RWPE2 (cell line): ENCODE measurements at regions not wholly inside any gene's neighbourhood (a gene's known extent, or its start where the extent isn't known, plus 50 kb on each side); places are given as distances from the start of the nearest gene placed in this dataset.

Source experiments
- ATAC-seq: fragments of 200-7000 bp; cut with Tn5 transposase; 3 replicates; pipeline ENCODE4 v1.9.1; 2021; ENCODE audit warnings: low read depth
- DNase-seq: peaks from one replicate; pipeline ENCODE4 v3.0.0-alpha.2; 2020; ENCODE audit warnings: low spot score
- H3K27ac ChIP-seq: fragments of 450-650 bp; 2 replicates; pipeline ENCODE4 v1.5.1; 2017; ENCODE audit warnings: mild to moderate bottlenecking; ENCODE audit not compliant: poor library complexity, severe bottlenecking
- H3K27me3 ChIP-seq: fragments of 250-450 bp; sonication (Bioruptor Pico); 2 replicates; pipeline ENCODE4 v1.5.1; 2021; ENCODE audit warnings: mild to moderate bottlenecking, moderate library complexity; ENCODE audit not compliant: insufficient read depth, poor library complexity, severe bottlenecking
- H3K36me3 ChIP-seq: fragments of 250-450 bp; sonication (Bioruptor Pico); 2 replicates; pipeline ENCODE4 v1.5.1; 2020; ENCODE audit warnings: low read depth, mild to moderate bottlenecking, moderate library complexity
- H3K4me1 ChIP-seq: fragments of 250-450 bp; sonication (Bioruptor Pico); 2 replicates; pipeline ENCODE4 v1.5.1; 2021; ENCODE audit warnings: mild to moderate bottlenecking, moderate library complexity; ENCODE audit not compliant: insufficient read depth, poor library complexity, severe bottlenecking
- H3K4me3 ChIP-seq: fragments of 250-450 bp; sonication (Bioruptor Pico); 2 replicates; pipeline ENCODE4 v1.5.1; 2021; ENCODE audit warnings: mild to moderate bottlenecking, moderate library complexity; ENCODE audit not compliant: severe bottlenecking
- H3K9me3 ChIP-seq: fragments of 250-450 bp; sonication (Bioruptor Pico); 2 replicates; pipeline ENCODE4 v1.5.1; 2021; ENCODE audit warnings: mild to moderate bottlenecking, moderate library complexity; ENCODE audit not compliant: severe bottlenecking
- CTCF ChIP-seq: fragments of 450-650 bp; IDR thresholded peaks from one replicate; pipeline ENCODE4 v1.5.1; 2017; ENCODE audit warnings: mild to moderate bottlenecking, moderate library complexity; ENCODE audit not compliant: poor library complexity, severe bottlenecking

- H3K4me3 ChIP-seq, result no peak overlapping the region
- no peaks in the 10 kb centered on the region for H3K36me3 ChIP-seq
- TF ChIP-seq CTCF, result no peak
- H3K27me3 ChIP-seq, result no peaks in the 10 kb centered on the region
- no peaks in the 10 kb centered on the region for H3K4me1 ChIP-seq
- no peaks in the 10 kb centered on the region for H3K9me3 ChIP-seq
- DNase-seq, result no peak
- no peak for ATAC-seq
- no peak overlapping the region for H3K27ac ChIP-seq
These were observed 1713.1 kb upstream of the PCDH20 start for GRCh38 chr13:63128716-63129115.

DNA sequence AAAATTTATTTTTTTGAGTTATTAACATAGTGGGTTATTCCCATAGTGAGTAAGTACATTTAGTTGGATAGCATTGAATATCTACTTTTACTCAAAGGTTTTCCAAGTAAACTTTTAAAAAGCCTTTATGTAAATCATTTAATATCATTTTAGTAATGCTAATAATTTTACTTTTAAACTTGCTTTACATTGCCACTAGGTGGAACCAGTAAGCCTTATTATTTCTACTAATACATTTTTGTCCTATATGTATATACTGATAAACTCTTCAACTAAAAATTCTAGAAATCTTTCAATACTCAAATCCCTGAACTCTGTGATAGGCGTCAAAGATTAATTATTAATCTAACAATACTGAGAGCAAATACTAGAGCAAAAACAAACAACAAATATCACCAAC lies 1709.2 kb upstream of the PCDH20 start:
- ATAC-seq (no peak), DNase-seq (no peak)
- Histone ChIP-seq H3K27me3 (no peaks in the 10 kb centered on the region), H3K36me3 (no peaks in the 10 kb centered on the region), H3K4me3 (no peak overlapping the region), H3K27ac (no peak overlapping the region), H3K9me3 (no peaks in the 10 kb centered on the region), H3K4me1 (no peaks in the 10 kb centered on the region)
- TF ChIP-seq CTCF, result peak; percentile 57

GRCh38 chr13:63120883-63121282 lies 1705.2 kb upstream of the PCDH20 start:
- Histone ChIP-seq H3K27ac (no peak overlapping the region), H3K27me3 (no peaks in the 10 kb centered on the region), H3K9me3 (no peaks in the 10 kb centered on the region), H3K4me1 (no peaks in the 10 kb centered on the region), H3K36me3 (no peaks in the 10 kb centered on the region), H3K4me3 (no peak overlapping the region)
- no peak for ATAC-seq
- DNase-seq, result no peak
- no peak for TF ChIP-seq CTCF

GRCh38 chr13:63117710-63118109 lies 1702.1 kb upstream of the PCDH20 start:
- Histone ChIP-seq H3K27me3 (no peaks in the 10 kb centered on the region), H3K27ac (no peak overlapping the region), H3K4me3 (no peak overlapping the region), H3K36me3 (no peaks in the 10 kb centered on the region), H3K4me1 (no peaks in the 10 kb centered on the region), H3K9me3 (no peaks in the 10 kb centered on the region)
- DNase-seq, result no peak
- no peak for ATAC-seq
- no peak for TF ChIP-seq CTCF

- no peaks in the 10 kb centered on the region for H3K9me3 ChIP-seq
- no peak for TF ChIP-seq CTCF
- no peaks in the 10 kb centered on the region for H3K4me1 ChIP-seq
- H3K36me3 ChIP-seq, result no peaks in the 10 kb centered on the region
- no peak for DNase-seq
- no peak overlapping the region for H3K27ac ChIP-seq
- no peaks in the 10 kb centered on the region for H3K27me3 ChIP-seq
- ATAC-seq, result no peak
- H3K4me3 ChIP-seq, result no peak overlapping the region
These were observed 1697.2 kb upstream of the PCDH20 start for GRCh38 chr13:63112799-63113395.
